Kidney capillary endothelial cell (primary cell): ENCODE measurements at regions not wholly inside any gene's neighbourhood (a gene's known extent, or its start where the extent isn't known, plus 50 kb on each side); places are given as distances from the start of the nearest gene placed in this dataset.

Source experiments
- DNase-seq: peaks from one replicate; pipeline ENCODE4 v3.0.0-alpha.2; 2018; ENCODE audit warnings: low spot score

- DNase-seq = no peak
Observed at GRCh38 chr3:17945018-17945798, 202.8 kb upstream of the TBC1D5 start.

GRCh38 chr3:17942856-17943255 lies 200.4 kb upstream of the TBC1D5 start:
- no peak for DNase-seq

- DNase-seq = no peak
Observed at GRCh38 chr3:17941766-17942165, 199.3 kb upstream of the TBC1D5 start.

- no peak for DNase-seq
Observed at GRCh38 chr3:17941152-17941551, 198.7 kb upstream of the TBC1D5 start.

- DNase-seq = no peak
Observed at GRCh38 chr3:17939157-17939556, 196.7 kb upstream of the TBC1D5 start.

GRCh38 chr3:17938313-17938712 lies 195.9 kb upstream of the TBC1D5 start:
- no peak for DNase-seq

GRCh38 chr3:17936736-17937480 lies 194.5 kb upstream of the TBC1D5 start:
- DNase-seq = no peak

- DNase-seq = peak; percentile 21
Observed at GRCh38 chr3:17935222-17935621, 192.8 kb upstream of the TBC1D5 start.

- DNase-seq = no peak
Observed at GRCh38 chr3:17932136-17932771, 189.8 kb upstream of the TBC1D5 start.

- DNase-seq = no peak
Observed at GRCh38 chr3:17931131-17931530, 188.7 kb upstream of the TBC1D5 start.

GRCh38 chr3:17928502-17929145 lies 186.2 kb upstream of the TBC1D5 start:
- no peak for DNase-seq

- DNase-seq = no peak
Observed at GRCh38 chr3:17927036-17927435, 184.6 kb upstream of the TBC1D5 start.

- no peak for DNase-seq
Observed at GRCh38 chr3:17915341-17915740, 172.9 kb upstream of the TBC1D5 start.

GRCh38 chr3:17913359-17913758 lies 170.9 kb upstream of the TBC1D5 start:
- DNase-seq = no peak

- DNase-seq = no peak
Observed at GRCh38 chr3:17911986-17912760, 169.7 kb upstream of the TBC1D5 start.

GRCh38 chr3:17910922-17911321 lies 168.5 kb upstream of the TBC1D5 start:
- DNase-seq = no peak

- DNase-seq = no peak
Observed at GRCh38 chr3:17909714-17910113, 167.3 kb upstream of the TBC1D5 start.

GRCh38 chr3:17908399-17909191 lies 166.2 kb upstream of the TBC1D5 start:
- DNase-seq = no peak

- DNase-seq = no peak
Observed at GRCh38 chr3:17905996-17906395, 163.6 kb upstream of the TBC1D5 start.

GRCh38 chr3:17901893-17902292 lies 159.5 kb upstream of the TBC1D5 start:
- no peak for DNase-seq
